NT2/D1 (cell line): ENCODE measurements at regions not wholly inside any gene's neighbourhood (a gene's known extent, or its start where the extent isn't known, plus 50 kb on each side); places are given as distances from the start of the nearest gene placed in this dataset.

Experiments used
- SUZ12 ChIP-seq: IDR thresholded peaks from 2 replicates; pipeline ENCODE4 v1.6.1; 2011; ENCODE audit not compliant: insufficient read length, insufficient read depth; ENCODE audit errors: extremely low read depth
- YY1 ChIP-seq: IDR thresholded peaks from 2 replicates; pipeline ENCODE4 v1.6.1; 2011; ENCODE audit not compliant: insufficient read length, insufficient read depth
- ZNF274 ChIP-seq: IDR thresholded peaks from 2 replicates; pipeline ENCODE4 v1.6.1; 2011; ENCODE audit warnings: mild to moderate bottlenecking, low read depth, low read length

DNA sequence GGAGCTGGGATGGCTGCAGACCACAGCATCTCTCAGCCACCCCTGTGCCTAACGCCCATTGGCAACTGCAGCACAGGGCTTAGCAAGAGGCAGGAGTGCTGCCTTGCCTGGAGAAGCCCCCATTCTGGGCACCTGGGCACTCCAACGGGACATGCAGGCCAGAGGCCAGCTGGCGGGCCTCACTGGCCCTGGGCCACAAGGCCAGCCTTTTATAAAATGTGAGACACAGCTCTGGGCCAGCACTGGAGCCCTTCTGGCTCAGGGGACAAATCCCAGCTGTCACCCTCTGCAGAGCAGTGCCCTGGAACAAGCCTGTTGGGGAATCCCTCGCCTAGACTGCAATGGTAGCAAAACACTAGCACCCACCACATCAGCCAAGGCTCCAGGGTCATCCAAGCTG, 171.8 kb downstream of the WSCD1 start:
- no peak for TF ChIP-seq YY1
- no peak for TF ChIP-seq ZNF274
- no peak for TF ChIP-seq SUZ12
